SK-N-SH (cell line): ENCODE measurements at regions not wholly inside any gene's neighbourhood (a gene's known extent, or its start where the extent isn't known, plus 50 kb on each side); places are given as distances from the start of the nearest gene placed in this dataset.

Experiments
- CTCF ChIA-PET: fragments of 300-600, 350-600 bp; formaldehyde crosslinking; extraction: SDS; loops from one replicate; lab custom pipeline; 2021; lab: Yijun Ruan, JAX
- POLR2A ChIA-PET: fragments of 350-600 bp; sonication (Branson Sonifier 250); formaldehyde crosslinking; extraction: SDS; loops from one replicate; lab custom pipeline; 2020; ENCODE audit warnings: antibody characterized with exemption, inconsistent platforms; lab: Yijun Ruan, JAX
- DNase-seq: peaks from one replicate; pipeline ENCODE4 v3.0.0; 2012
- H2AFZ ChIP-seq: fragments of 200-600 bp; sonication (generic); 2 replicates; pipeline ENCODE4 v1.8.1; 2016; ENCODE audit warnings: antibody characterized with exemption, mild to moderate bottlenecking, low read depth
- H3F3A ChIP-seq: fragments of 200-600 bp; sonication (generic); replicated peaks from 2 replicates; pipeline ENCODE3; 2016; ENCODE audit warnings: antibody characterized with exemption, mild to moderate bottlenecking; ENCODE audit not compliant: insufficient read depth
- H3K27ac ChIP-seq, 2 experiments: fragments of 200-500 bp in 1 of 2; fragments of 200-600 bp in 1 of 2; sonication (Bioruptor generic) in 1 of 2; sonication (generic), shearing (Covaris generic) in 1 of 2; 2 replicates each; pipeline versions ENCODE4 v1.5.1 to v1.6.1; 2014 to 2016; ENCODE audit warnings: low read depth in 2 of 2, inconsistent platforms in 1 of 2, low read length in 1 of 2, mild to moderate bottlenecking in 1 of 2, mixed read lengths in 1 of 2
- H3K27me3 ChIP-seq: fragments of 200-600 bp; sonication (generic), shearing (Covaris generic); 2 replicates; pipeline ENCODE4 v1.6.1; 2016; ENCODE audit warnings: mixed run types; ENCODE audit not compliant: insufficient read depth
- H3K36me3 ChIP-seq, 2 experiments: fragments of 200-500 bp in 1 of 2; fragments of 200-600 bp in 1 of 2; sonication (Bioruptor generic) in 1 of 2; sonication (generic) in 1 of 2; replicated peaks in 1 of 2; 2 replicates each; pipeline versions ENCODE3 to v1.5.1; 2014 to 2016; ENCODE audit warnings: low read length in 1 of 2, mild to moderate bottlenecking in 1 of 2; ENCODE audit not compliant: insufficient read depth in 2 of 2, control insufficient read depth in 1 of 2
- H3K4me1 ChIP-seq, 2 experiments: fragments of 200-500 bp in 1 of 2; fragments of 200-600 bp in 1 of 2; sonication (Bioruptor generic) in 1 of 2; sonication (generic), shearing (Covaris generic) in 1 of 2; 2 replicates each; pipeline versions ENCODE4 v1.5.1 to v1.6.1; 2014 to 2016; ENCODE audit warnings: low read depth in 1 of 2, low read length in 1 of 2, mixed run types in 1 of 2; ENCODE audit not compliant: insufficient read depth in 2 of 2, control insufficient read depth in 1 of 2
- H3K4me2 ChIP-seq: fragments of 200-600 bp; sonication (generic), shearing (Covaris generic); 2 replicates; pipeline ENCODE4 v1.6.1; 2017; ENCODE audit warnings: mixed run types
- H3K4me3 ChIP-seq, 2 experiments: fragments of 200-500 bp in 1 of 2; fragments of 200-600 bp in 1 of 2; sonication (Bioruptor generic) in 1 of 2; sonication (generic), shearing (Covaris generic) in 1 of 2; 2 replicates each; pipeline versions ENCODE4 v1.5.1 to v1.8.1; 2014 to 2016; ENCODE audit warnings: low read depth in 2 of 2, inconsistent platforms in 1 of 2, low read length in 1 of 2, mild to moderate bottlenecking in 1 of 2, mixed read lengths in 1 of 2, moderate library complexity in 1 of 2
- H3K79me2 ChIP-seq: fragments of 200-600 bp; sonication (generic); 2 replicates; pipeline ENCODE4 v1.8.1; 2017; ENCODE audit warnings: mild to moderate bottlenecking; ENCODE audit not compliant: insufficient read depth
- H3K9ac ChIP-seq: fragments of 200-600 bp; sonication (generic); 2 replicates; pipeline ENCODE4 v1.6.1; 2017; ENCODE audit warnings: mixed run types
- H3K9me2 ChIP-seq: fragments of 200-600 bp; sonication (generic); 2 replicates; pipeline ENCODE4 v1.6.1; 2017; ENCODE audit warnings: mixed run types
- H3K9me3 ChIP-seq: fragments of 200-600 bp; sonication (generic); 2 replicates; pipeline ENCODE4 v1.6.1; 2017; ENCODE audit warnings: mixed run types, mild to moderate bottlenecking, moderate library complexity
- H4K20me1 ChIP-seq: fragments of 200-600 bp; sonication (generic); 2 replicates; pipeline ENCODE4 v1.6.1; 2017; ENCODE audit warnings: mild to moderate bottlenecking, mixed run types; ENCODE audit not compliant: insufficient read depth
- CHD2 ChIP-seq: fragments of 150-350 bp; IDR thresholded peaks from 2 replicates; pipeline ENCODE4 v1.6.1; 2018; ENCODE audit warnings: low read length; ENCODE audit not compliant: partially characterized antibody
- ELF1 ChIP-seq: IDR thresholded peaks from 2 replicates; pipeline ENCODE4 v1.4.0; 2012
- FOSL2 ChIP-seq: IDR thresholded peaks from 2 replicates; pipeline ENCODE4 v1.4.0; 2012; ENCODE audit warnings: low read depth, mild to moderate bottlenecking, moderate library complexity, borderline replicate concordance
- FOXM1 ChIP-seq: IDR thresholded peaks from 2 replicates; pipeline ENCODE4 v1.4.0; 2012; ENCODE audit warnings: low read depth, mild to moderate bottlenecking
- GABPA ChIP-seq: IDR thresholded peaks from 2 replicates; pipeline ENCODE4 v1.4.0; 2012; ENCODE audit warnings: low read depth, mild to moderate bottlenecking
- GATA2 ChIP-seq: sonication (generic); formaldehyde crosslinking; IDR thresholded peaks from 2 replicates; pipeline ENCODE4 v1.5.0; 2020; ENCODE audit warnings: mild to moderate bottlenecking, missing genetic modification reagents
- MAX ChIP-seq: IDR thresholded peaks from 2 replicates; pipeline ENCODE4 v1.4.0; 2012; ENCODE audit warnings: low read depth
- NFIC ChIP-seq: IDR thresholded peaks from 2 replicates; pipeline ENCODE4 v1.4.0; 2012; ENCODE audit warnings: borderline replicate concordance
- NRF1 ChIP-seq: IDR thresholded peaks from 2 replicates; pipeline ENCODE4 v1.6.1; 2012; ENCODE audit warnings: low read depth, mild to moderate bottlenecking, low read length
- PBX3 ChIP-seq: IDR thresholded peaks from 2 replicates; pipeline ENCODE4; 2012
- POLR2AphosphoS5 ChIP-seq: IDR thresholded peaks from 2 replicates; pipeline ENCODE4 v1.6.1; 2012; ENCODE audit warnings: low read depth, low read length
- RAD21 ChIP-seq: IDR thresholded peaks from 2 replicates; pipeline ENCODE4 v1.6.1; 2012; ENCODE audit warnings: mild to moderate bottlenecking, low read length
- RCOR1 ChIP-seq: fragments of 150-350 bp; IDR thresholded peaks from 2 replicates; pipeline ENCODE4 v1.6.1; 2017; ENCODE audit warnings: antibody characterized with exemption, low read length
- RFX5 ChIP-seq: IDR thresholded peaks from 2 replicates; pipeline ENCODE4 v1.6.1; 2012; ENCODE audit warnings: mild to moderate bottlenecking, improper control_type of control experiment, low read length
- RXRA ChIP-seq: IDR thresholded peaks from 2 replicates; pipeline ENCODE4 v1.4.0; 2012; ENCODE audit warnings: low read depth, mild to moderate bottlenecking, borderline replicate concordance
- SMC3 ChIP-seq: IDR thresholded peaks from 2 replicates; pipeline ENCODE4 v1.6.1; 2012; ENCODE audit warnings: low read depth, low read length, improper control_type of control experiment
- TAF1 ChIP-seq: IDR thresholded peaks from 2 replicates; pipeline ENCODE4 v1.6.1; 2012; ENCODE audit warnings: low read depth, mild to moderate bottlenecking, low read length, moderate library complexity, borderline replicate concordance
- TCF12 ChIP-seq: IDR thresholded peaks from 2 replicates; pipeline ENCODE4 v1.4.0; 2012
- WGBS: methylation state at CpG from one replicate; pipeline ENCODE4 v1.1.6; 2017; ENCODE audit warnings: low lambda C conversion rate; 5-methylcytosine and 5-hydroxymethylcytosine counted together
- TF ChIP-seq, protein P1 (sequence below): fragments of 150-350 bp; IDR thresholded peaks from 2 replicates; pipeline ENCODE4 v1.6.1; 2017; ENCODE audit warnings: antibody characterized with exemption, low read length, low read depth, borderline replicate concordance

DNA sequence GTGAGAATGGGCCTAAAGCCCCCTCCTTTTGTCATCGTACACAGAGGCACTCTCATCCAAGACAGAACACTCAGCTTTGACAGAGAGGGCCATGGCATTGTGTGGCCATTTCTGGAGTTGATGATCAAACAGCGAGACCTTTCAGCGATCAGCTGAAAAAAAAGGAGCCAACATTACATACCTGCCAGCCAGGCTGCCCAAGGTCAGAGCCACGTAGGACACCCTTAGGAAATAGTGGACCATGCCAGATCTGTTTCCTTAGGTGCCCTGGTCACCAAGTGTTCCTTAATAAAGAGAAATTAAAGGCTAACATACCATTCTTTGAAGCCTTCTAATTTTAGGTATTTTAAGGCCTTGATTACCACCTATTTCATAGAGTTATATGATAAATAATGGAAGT is 105.5 kb upstream of the PRLR start:
- Histone ChIP-seq H3K9me2 (no peaks in the 10 kb centered on the region), H3K4me3 (no peak overlapping the region), H3K4me1 (no peaks in the 10 kb centered on the region), H3K27me3 (no peaks in the 10 kb centered on the region), H3F3A (no peaks in the 10 kb centered on the region), H3K36me3 (no peaks in the 10 kb centered on the region), H2AFZ (no peak overlapping the region), H3K79me2 (no peaks in the 10 kb centered on the region), H3K9ac (no peak overlapping the region), H4K20me1 (no peaks in the 10 kb centered on the region), H3K4me2 (no peak overlapping the region), H3K9me3 (no peaks in the 10 kb centered on the region), H3K27ac (no peak overlapping the region)
- ChIA-PET POLR2A (no interaction called here), CTCF (no interaction called here)
- no peak for TF ChIP-seq RFX5
- no peak for TF ChIP-seq RAD21
- TF ChIP-seq NFIC: no peak
- 55% methylated on average over 4 of the region's 4 CpGs for WGBS
- DNase-seq: no peak

DNA sequence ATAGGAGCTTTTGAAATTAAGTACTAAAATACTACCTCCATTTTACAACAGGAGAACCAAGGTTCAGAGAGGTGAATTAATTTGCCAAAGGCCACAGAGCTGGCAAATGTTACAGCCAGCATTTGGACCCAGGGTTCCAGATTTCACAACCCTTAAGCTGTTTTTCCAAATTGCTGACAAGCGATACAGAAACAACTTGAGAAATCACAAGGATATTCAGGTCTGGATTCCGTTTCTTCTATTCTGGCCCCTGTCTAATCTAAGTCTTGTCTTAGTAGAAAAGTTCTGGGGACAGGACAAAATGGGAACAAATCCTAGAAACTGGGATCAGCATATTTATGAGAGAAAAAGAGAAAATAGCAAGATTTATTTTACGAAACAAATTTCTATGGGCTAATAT is 103.1 kb upstream of the PRLR start:
- Histone ChIP-seq H3K4me3 (no peak overlapping the region), H3K9me2 (no peaks in the 10 kb centered on the region), H3K27ac (no peak overlapping the region), H3K9me3 (no peaks in the 10 kb centered on the region), H4K20me1 (no peaks in the 10 kb centered on the region), H3K9ac (no peak overlapping the region), H3K27me3 (no peaks in the 10 kb centered on the region), H3K79me2 (no peaks in the 10 kb centered on the region), H3K36me3 (no peaks in the 10 kb centered on the region), H2AFZ (no peak overlapping the region), H3K4me2 (no peak overlapping the region), H3F3A (no peaks in the 10 kb centered on the region), H3K4me1 (no peaks in the 10 kb centered on the region)
- ChIA-PET POLR2A (no interaction called here), CTCF (interaction anchor here (1.0 kb wide), 1 partner anchor 41 kb away, joined by 3 read pairs; no protein-coding TSS in a partner anchor)
- DNase-seq: no peak
- WGBS: 45% methylated on average over 3 of the region's 3 CpGs
- TF ChIP-seq RFX5 (no peak), GABPA (no peak), PBX3 (no peak), RAD21 (no peak), CHD2 (no peak), NFIC (no peak), RCOR1 (no peak), RXRA (no peak), NRF1 (no peak), MAX (no peak), TAF1 (no peak), GATA2 (no peak), FOSL2 (no peak), TCF12 (no peak), POLR2AphosphoS5 (no peak), FOXM1 (no peak), SMC3 (no peak), ELF1 (no peak)
- TF ChIP-seq, protein P1, sequence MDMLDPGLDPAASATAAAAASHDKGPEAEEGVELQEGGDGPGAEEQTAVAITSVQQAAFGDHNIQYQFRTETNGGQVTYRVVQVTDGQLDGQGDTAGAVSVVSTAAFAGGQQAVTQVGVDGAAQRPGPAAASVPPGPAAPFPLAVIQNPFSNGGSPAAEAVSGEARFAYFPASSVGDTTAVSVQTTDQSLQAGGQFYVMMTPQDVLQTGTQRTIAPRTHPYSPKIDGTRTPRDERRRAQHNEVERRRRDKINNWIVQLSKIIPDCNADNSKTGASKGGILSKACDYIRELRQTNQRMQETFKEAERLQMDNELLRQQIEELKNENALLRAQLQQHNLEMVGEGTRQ: no peak
